ENCODE measurements at regions not wholly inside any gene's neighbourhood (a gene's known extent, or its start where the extent isn't known, plus 50 kb on each side); places are given as distances from the start of the nearest gene placed in this dataset.

DNA sequence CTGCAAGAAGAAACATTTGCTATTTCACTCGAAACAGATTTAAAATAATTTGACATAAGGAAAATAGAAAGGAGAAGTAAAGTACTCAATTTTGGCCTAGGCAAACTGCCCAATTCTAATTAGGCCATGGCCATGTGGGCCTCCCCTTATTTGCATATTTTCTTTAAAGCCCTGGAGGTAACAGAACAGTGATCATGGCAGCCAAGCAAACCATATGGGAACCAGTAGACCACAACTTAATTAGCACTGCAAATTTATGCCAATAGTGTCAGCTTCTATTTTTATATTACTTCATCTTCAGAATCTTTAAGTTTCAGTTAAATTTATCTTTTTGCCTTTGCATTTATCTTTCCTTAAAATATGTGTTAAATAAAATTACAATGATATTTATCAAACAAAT is 63.3 kb upstream of the THSD7A start:
- no peak for DNase-seq

DNA sequence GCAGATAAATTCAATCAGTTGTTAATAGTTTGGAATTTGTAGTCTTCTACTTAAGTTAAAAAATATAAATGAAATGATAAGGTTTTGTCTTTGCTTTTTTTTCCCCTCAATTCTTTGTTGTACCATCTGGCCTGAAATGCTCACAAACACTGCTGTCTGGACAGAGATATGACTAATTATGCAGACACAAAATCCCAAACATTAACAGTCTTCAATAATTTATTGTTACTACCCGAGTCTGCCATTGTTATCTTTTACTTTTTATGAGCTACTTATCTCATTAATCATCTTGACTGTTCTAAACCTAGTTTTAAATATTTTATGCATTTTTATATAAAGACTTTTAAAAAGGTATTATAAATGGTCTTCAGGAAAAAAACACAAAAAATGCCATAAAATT is 64.7 kb upstream of the THSD7A start:
- DNase-seq: no peak

DNA sequence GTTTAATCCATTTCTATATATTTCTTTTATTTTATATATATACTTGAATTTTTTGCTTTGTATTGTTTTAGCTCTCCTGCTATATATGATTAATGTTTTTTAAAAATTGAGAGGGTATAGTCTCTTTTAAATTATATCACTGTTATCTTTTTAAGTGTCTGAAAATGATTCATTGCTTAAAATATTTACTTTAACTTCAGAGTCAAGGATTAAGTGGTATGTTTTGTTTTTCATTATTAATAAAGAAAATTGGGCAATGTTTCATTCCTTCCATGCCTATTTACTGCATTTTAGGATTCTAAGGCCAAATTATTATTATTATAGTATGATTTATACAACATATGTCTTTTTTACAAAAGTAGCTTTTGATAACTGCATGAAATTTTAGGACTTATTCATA is 67.2 kb upstream of the THSD7A start:
- no peak for DNase-seq

DNA sequence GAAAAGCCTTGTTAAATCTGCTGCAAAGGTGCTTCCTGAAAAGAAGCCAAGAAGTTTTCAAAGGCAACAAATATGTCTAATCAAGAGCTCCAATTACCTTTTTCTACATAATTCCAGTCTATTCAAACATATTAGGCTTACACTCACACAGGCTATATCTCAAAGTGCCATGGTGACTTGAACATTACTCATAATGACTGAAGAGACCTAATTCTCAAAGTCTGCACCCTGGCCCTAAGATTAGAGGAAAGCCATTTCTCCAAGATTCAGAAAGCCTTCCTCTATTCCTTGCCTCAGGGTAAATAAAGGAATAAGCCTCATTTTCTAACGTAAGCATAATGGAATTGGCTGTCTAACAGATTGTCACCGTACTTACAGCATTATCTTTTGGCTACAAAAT is 78.3 kb upstream of the THSD7A start:
- no peak for DNase-seq

DNA sequence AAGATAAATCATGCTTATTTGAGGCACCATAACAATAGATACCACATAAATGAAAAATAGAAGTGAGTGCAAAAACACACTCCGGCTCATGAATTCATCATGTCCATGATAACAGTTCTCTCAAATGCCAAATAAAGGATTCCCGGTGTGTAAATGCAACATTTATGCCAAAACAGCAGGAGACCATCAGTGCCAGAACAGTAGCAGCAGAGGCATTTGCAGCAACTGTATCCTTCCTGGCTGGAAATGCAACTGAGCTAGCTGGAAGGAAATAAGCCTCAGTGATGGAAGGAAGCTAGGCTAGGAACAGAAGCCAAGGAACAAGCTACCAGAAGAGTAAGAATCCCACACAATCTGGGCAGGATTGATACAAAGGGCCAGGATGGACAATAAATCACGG is 79.9 kb upstream of the THSD7A start:
- DNase-seq: no peak

DNA sequence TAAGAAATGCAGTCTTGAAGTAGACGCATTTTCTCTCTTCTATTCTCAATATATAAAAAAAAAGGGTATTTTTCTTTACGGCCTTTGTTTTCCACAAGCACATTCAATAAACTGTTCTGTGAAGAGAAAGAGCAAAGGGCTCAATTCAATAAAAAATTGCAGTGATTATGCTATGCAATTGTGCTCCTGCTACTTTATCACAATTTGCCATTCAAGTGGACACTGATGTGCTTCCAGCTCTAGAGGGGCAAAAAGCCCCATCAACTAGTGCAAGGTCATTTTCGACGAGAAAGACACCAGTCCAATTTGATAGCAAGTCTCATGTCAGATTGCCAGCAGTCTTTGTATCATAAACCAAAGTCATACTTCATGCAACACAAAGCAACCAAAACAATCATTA is 82.6 kb upstream of the THSD7A start:
- no peak for DNase-seq

DNA sequence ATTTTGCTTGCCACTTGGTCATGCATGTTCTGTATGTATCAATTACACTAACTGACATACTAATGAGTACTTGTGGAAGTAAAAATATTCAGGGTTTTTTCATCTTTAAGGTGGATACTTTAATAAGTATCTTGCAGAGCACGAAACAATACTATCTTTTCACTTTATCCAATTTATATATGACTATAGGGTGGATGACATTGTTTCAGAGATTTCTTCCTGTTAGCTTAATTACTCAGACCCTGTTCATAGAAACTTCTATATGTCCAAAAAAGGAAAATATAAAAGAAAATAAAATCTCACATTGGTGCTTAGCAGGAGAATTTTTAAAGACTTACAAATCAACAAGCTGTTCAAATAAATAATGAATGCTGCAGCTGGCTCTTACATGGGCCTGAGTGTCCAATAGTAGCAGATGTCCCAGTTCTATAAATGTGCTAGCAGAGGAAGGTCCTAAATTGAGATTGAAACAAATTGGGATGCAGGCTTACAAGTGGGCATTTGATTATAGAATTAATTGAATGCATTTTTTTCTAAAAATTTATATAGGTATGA is 91.5 kb upstream of the THSD7A start:
- no peak for DNase-seq

DNA sequence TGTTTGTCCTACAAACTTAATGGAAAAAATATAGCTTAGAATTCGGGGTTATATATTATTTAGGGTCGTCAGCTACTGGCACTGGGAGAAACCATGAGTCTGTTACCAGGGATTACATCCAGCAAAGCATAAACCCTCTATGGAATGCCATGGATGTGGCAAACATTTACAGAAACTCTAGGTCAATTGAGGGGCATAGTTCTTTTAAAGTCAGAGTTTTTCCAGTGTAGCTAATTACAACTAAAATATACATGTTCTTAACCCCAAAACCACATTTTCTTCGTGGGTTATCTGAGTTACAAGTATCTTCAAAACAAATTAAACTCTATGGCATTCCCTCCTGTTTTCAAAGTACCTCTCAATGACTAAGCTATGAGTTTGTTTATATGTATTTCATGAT is 99.3 kb upstream of the THSD7A start:
- DNase-seq: no peak

DNA sequence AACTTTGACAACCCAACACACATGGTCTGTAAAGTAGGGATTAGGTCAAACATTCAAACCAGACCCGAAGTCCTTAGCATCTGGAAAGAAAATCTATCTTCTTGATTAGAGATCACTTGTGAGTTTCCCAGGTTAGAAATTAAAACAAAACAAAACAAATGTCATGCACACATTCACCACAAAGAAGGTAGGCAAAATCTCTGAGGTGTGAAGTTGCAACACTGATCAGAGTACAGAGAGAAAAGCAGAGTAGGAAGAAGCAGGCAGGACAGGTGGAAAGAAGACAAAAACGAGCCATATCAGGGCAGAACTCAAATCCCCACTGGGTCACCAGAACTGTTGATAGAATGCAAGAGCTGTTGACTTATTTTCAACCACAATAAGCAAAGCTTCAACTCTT is 102.8 kb upstream of the THSD7A start:
- DNase-seq: no peak

DNA sequence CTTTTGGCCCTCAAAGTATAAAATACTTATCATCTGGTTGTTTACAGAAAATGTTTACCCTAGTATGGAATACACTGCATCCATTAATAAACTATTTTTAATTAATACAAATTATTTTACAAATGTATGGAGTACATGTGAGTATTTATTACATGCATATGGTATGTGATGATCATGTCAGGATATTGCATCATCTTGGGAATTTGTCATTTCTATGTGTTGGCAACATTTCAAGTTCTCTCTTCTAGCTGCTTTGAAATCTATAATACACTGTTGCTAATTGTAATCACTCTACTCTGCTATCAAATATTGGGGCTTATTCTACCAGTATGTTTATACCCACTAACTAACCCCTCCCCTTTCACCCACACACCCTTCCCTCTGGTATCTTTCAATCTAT is 103.9 kb upstream of the THSD7A start:
- peak; percentile 5 for DNase-seq

DNA sequence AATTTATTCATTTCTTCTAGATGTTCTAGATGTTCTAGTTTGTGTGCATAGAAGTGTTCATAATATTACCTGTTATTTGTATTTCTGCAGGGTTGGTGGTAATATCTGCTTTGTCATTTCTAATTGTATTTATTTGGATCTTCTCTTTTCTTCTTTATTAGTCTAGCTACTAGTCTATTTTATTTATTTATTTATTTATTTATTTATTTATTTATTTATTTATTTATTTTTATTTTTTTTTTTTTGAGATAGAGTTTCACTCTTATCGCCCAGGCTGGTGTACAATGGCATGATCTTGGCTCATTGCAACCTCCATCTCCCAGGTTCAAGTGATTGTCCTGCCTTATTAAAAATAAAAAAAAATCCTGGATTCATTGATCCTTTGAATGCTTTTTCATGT is 114.8 kb upstream of the THSD7A start:
- DNase-seq: no peak

DNA sequence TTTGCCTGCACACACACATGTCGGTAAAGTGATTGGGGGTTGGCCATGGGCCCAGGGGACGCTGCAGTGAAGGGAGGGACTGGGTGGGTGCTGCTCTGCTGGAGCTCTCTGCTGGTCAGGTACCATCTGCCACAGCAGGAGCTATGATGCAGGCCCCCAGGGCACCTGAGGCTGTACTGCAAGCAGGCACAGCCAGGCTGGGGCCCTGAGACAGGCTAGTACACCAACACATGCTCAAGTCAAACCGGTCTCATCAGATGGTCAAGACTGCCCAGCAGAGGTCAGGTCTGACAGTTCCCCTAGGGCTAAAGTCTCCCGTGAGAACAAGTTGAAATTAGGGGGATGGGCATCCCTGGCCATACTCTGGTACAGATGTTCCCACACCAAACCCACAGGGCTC is 118.3 kb upstream of the THSD7A start:
- DNase-seq: no peak

DNA sequence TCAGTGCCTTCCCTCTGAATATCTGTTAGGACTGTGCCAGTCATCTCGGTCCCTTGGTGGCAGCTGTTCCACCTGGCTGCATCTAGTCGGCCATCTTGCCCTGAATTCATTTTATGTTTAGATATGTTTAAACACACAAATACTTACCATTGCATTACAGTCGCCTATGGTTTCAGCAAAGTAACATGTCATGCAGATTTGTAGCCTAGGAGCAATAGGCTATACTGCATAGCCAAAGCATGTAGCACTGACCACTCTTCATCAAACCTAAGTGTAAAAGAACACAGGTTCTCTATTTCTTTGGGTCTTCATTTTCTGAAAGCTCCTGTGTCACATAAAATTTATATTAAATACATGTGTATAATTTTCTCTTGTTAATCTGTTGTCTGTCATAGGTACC is 118.9 kb upstream of the THSD7A start:
- DNase-seq: no peak

DNA sequence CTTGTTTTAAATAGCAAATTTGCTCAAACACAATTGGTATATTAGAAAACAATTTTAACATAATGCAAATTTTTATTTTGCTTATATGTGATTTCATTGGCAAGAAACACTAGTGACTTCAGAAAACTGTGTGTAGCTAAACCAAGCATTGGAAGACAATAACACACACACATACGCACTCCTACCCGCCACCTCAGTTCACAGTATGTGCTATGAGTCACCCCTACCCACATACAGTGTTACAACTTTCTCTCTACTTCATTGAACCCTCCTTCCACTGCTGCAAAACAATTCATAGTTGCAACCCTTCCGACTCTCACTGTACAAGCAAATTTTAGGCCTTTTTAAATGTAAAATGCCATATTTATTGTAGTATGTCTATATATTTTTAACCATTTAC is 119.9 kb upstream of the THSD7A start:
- peak; percentile 4 for DNase-seq

DNA sequence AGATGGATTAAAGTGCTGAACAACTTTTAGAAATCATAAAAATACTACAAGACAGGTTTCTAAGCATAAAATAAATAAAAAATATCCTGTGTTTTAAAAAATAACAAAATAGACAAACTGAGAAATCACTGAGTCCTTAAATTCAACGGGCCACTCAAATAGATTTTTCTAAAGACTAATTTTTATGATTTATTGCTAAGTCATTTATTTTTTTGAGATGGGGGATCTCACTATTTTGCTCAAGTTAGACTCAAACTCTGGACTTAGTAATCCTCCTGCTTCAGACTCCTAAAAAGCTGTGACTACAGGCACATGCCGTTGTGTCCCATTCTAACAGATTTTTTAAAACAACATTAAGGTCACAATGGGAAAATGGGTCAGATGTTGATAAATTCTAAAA is 121.0 kb upstream of the THSD7A start:
- DNase-seq: no peak

DNA sequence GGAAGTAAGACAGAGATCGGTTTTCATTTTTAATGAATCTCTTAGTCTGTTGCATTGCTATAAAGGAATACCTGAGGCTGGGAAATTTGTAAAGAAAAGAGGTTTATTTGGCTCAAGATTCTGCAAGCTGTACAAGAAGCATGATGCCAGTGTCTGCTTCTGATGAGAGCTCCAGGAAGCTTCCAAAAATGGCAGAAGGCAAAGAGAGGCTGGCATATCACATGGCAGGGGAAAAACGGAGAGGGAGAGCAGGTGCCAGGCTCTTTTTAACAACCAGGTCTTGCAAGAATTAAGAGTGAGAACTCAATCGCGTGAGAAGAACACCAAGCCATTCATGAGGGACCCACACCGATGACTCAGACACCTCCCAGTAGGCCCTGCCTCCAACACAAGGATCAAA is 125.0 kb upstream of the THSD7A start:
- DNase-seq: no peak

DNA sequence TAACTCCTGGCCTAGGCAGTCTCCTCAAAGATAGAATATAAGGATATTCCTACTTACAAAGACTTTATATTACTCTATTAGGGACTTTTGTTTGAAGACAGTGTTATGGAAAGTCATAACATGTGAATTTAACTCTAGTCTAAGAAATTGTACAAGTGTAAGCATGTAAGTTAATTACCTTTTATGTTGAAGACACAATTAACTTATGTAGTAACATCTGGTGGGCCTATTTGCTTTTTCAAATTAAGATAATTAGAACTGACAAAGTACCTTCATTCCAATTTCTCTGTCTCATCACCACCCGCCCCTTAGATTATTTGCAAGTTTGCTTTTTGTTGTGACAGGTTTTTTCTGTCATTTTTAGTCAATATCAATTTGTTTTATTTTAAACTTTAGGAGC is 126.0 kb upstream of the THSD7A start:
- no peak for DNase-seq

DNA sequence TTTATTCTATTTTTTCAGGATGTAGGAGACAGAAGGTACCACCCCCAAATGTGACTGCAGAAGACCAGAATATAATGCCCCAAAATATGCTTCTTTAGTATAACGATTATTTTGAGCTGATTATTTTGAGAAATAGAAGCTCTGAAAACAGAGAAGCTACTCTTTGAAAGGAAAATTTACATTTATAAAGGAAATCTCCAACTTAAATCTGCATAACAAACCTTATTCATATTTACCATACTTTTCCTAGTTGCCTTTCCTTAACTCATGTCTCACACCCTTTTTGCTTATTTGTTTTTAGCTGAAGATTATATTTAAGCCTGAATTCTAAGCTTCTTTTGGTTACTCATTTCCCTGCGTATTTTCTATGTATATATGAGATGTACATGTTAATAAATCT is 127.1 kb upstream of the THSD7A start:
- no peak for DNase-seq

DNA sequence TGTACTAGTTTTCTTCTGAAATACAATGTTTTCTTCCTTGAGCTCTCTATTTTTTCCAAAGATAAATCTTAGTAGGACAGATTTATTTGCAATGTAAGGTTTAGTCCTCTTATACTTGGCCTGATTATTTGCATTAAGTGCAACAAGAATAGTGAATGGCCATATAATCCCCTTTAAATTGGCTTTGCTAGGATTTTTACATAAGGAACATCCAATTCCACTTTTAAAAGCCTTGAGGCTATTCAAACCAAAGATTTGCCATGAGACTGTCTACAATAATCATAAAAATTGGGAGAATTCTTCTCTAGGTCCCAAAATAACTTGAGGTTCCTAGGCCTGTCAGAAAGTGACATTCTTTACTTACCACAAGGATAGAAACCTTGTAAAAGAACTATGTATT is 128.6 kb upstream of the THSD7A start:
- no peak for DNase-seq

DNA sequence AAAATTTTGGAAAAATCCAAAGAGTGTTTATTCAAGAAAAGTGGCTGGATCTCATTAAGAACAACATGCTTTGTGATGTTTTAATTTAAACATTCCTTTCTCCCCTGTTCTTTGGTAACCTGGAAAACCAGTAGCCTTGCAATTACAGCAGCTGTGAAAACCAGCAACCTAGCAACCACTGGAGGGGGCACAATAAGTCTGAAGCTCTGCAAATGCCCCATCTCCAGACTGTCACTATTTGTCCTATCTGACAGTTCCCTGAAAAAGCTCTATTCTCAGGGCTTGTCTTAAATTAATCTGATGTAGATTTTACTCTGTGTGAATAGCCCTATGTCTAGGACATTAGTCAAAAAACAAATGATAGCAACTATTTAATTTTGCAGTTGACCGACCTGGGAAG is 137.6 kb upstream of the THSD7A start:
- DNase-seq: no peak

DNA sequence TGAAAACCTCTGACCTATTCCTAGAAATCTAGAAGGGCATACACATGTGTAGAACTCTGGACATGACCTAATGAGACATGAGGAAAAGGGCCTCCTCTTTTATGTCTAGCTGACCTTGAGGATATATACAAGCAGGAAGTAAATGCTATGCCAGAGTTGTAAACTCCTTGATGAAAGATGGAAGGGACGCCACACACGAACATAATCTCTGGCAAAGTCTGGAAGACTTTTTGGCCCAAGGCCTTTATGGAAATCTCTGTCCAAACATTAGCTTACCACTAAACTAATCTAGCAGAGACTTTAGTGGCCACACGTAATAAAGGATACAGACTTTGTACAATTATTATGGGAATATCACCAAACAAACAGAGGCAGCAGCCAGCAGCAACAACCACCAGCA is 138.1 kb upstream of the THSD7A start:
- DNase-seq: no peak

DNA sequence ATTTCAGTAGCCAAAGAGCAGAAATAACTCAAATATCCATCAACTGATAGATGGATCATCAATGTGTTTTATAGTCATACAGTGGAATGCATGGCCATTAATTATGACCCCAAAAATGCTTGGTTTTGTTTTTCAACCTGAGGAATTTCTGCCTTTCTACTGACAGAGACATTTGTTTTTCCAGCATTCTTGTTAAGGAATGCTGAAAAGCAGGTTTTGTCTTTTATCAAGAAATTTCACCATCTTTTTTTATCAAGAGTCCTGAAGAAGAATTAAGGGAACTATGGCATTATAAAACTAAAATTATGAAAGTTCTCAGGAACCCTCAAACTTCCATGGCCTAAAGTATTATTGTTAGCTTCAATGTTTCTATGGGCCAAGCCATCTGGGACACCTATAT is 153.4 kb upstream of the THSD7A start:
- no peak for DNase-seq

DNA sequence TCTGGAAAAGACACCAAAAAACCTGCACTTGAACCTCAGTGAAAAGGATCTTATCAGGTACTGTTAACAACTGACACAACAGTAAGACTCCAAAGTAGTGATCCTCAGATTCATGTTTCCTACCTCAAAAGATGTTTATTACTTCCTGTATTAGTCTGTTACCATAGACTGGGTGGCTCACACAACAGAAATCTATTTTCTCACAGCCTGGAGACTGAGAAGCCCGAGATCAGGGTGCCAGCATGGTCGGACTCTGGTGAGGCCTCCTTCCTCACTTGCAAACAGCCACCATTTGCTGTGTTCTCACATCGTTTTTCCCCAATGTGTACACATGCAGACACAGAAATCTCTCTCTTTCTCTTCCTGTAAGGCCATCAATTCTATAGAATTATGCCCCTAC is 154.0 kb upstream of the THSD7A start:
- DNase-seq: no peak

DNA sequence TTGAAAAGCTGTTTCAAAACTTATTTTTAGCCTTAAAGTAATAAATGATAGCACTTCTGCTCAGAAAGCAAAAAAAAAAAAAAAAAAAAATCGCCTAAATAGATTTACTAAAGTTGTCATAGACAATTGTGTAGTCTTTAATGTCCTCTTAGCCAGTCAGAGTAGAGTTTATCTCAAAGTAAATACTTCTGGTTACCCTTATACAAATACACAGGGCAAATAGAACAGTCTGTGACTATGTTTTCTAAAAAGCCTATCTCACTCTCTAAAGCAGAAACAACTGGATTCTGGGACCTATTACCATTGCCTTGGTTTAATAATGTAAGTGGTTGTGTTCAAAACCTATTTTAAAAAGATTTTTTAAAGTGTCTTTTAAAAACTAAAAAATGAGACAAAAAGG is 156.2 kb upstream of the THSD7A start:
- no peak for DNase-seq

DNA sequence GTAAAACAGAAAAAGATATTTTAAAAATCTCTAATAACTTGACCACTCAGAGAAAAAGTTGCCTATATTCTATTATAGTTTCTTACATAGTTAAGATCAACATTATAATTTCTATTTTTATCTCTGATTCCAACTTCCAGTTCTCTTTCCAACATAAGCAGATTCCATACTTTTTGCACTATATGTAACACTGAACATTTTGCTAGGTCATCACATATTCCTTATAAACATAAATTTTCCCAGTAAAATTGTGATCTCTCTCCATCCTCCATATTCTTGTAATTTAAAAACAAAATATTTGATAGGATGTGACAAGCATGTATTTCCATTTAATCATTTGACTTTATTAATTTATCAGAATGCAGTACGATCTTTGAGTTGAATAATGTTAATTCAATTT is 170.4 kb upstream of the THSD7A start:
- DNase-seq: no peak

DNA sequence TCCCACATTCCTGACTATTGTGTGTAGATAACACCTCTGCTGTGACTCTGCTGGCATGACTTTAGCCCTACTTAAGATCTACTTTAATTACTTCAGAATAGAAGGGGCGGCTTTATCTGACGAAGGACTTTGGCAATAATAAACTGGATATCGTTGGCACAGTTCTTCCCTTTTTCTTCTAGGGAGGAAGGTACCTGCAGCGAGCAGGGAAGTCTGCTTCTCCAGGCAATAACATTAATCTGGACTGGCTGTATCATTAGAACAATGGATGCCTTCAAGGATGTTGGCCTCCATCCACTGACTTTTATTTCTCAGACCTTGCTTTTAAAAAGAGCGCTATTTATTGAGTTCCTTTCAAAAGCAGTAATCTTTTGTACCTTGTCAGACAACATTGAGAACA is 172.6 kb upstream of the THSD7A start:
- DNase-seq: no peak

All from HCEC 1CT (cell line).